Sigmoid colon (tissue), 3 donors: ENCODE measurements at regions not wholly inside any gene's neighbourhood (a gene's known extent, or its start where the extent isn't known, plus 50 kb on each side); places are given as distances from the start of the nearest gene placed in this dataset.

Experiments used
- CTCF ChIP-seq, 4 experiments: fragments of 450-650 bp in 3 of 4; fragments of 200-600 bp in 1 of 4; IDR thresholded peaks; one replicate each; pipeline ENCODE4 v1.5.1; 2016 to 2019; ENCODE audit warnings: antibody characterized with exemption in 4 of 4, mild to moderate bottlenecking in 3 of 4, moderate library complexity in 2 of 4
- POLR2A ChIP-seq, 2 donors: fragments of 450-650 bp; IDR thresholded peaks; one replicate each; pipeline ENCODE4 v1.6.1; 2016; ENCODE audit warnings: antibody characterized with exemption in 2 of 2, mild to moderate bottlenecking in 2 of 2, moderate library complexity in 2 of 2

DNA sequence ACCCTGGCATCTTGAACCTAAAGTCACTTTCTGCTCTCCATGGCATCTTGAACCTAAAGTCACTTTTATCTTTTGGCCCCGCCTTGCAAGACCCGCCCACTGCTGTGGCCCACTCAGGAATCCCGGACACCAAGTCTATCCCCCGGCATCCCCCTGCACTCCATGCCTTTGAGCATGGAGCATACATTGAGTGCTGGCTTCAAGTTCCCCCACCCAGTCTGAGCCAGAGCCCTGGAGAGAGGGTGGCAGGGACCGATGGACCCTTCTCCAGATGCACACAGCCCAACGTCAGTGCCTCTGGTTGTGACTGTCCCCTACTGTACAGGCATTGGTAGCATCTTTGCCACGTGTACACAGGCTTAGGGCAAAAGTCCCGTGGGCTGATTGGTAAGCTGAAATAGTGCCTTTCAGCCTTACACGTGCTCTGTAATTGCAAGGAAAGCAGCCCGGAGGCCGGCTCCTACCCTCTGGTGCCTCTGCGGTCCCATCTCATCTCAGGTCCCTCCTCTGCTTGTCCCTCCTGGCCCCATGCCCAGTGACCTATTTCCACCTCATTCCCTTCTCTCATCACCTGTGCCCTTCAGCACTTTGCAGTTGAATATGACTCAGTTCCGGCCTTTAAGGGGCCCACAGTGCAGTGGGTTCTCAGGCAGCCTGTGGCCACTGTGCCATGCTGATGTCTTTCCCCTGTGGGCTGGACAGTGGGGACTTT lies 154.0 kb downstream of the INHBB start:
- no peak for TF ChIP-seq CTCF (IDR thresholded peaks at IDR 0.05)
- no peak for TF ChIP-seq POLR2A (IDR thresholded peaks at IDR 0.05)
